ENCODE measurements at regions not wholly inside any gene's neighbourhood (a gene's known extent, or its start where the extent isn't known, plus 50 kb on each side); places are given as distances from the start of the nearest gene placed in this dataset.
A peak's percentile ranks its signal among the peaks of the same experiment; 100 is the strongest.

DNA sequence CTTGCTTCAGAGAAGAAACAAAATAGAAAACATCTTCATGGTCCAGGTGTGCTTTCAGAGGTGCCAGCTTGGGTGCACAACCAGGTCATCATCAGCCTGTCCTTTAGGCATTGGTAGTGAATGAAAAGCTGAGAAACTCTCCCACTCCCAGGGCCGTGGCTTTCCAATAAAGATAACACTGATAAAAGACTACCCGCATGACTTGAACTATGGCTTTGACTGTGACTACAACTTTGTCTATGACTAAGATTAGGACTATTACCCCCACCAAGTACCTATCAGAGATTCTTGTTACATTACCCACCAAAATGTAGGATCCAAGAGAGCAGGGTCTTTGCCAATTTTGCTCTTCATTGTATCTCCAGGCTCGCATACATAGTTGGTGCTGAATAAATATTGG, 115.2 kb downstream of the EDEM1 start:
- TF ChIP-seq, protein P1, sequence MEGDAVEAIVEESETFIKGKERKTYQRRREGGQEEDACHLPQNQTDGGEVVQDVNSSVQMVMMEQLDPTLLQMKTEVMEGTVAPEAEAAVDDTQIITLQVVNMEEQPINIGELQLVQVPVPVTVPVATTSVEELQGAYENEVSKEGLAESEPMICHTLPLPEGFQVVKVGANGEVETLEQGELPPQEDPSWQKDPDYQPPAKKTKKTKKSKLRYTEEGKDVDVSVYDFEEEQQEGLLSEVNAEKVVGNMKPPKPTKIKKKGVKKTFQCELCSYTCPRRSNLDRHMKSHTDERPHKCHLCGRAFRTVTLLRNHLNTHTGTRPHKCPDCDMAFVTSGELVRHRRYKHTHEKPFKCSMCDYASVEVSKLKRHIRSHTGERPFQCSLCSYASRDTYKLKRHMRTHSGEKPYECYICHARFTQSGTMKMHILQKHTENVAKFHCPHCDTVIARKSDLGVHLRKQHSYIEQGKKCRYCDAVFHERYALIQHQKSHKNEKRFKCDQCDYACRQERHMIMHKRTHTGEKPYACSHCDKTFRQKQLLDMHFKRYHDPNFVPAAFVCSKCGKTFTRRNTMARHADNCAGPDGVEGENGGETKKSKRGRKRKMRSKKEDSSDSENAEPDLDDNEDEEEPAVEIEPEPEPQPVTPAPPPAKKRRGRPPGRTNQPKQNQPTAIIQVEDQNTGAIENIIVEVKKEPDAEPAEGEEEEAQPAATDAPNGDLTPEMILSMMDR (IDR thresholded peaks at IDR 0.05; ENCODE audit: insufficient read depth, low read depth, low read length, missing control alignments): no peak
- DNase-seq (ENCODE audit: low read depth): no peak
- H3K4me3 ChIP-seq (ENCODE audit: low read depth, low read length): no peak overlapping the region

DNA sequence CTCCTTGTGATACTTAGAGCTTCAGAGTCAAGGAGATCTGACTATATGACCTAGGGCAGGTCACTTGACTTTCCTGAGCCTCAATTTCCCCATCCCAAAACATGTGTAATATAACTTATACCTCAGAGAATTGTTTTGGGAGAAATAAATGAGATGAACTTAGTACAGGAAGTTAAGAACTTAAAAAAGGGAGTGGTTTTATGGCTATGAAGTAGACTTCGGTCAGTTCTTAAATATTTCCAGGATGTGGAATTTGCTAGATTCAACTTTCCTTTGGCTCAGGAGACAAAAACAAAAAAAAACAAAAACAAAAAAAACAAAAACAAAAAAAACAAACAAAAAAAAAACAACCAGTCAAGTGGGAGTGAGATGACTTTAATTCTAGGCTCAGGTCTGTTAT, 116.7 kb downstream of the EDEM1 start:
- no peak overlapping the region for H3K4me3 ChIP-seq (ENCODE audit: low read depth, low read length)
- no peak for DNase-seq (ENCODE audit: low read depth)
- TF ChIP-seq, protein P1 (IDR thresholded peaks at IDR 0.05; ENCODE audit: insufficient read depth, low read depth, low read length, missing control alignments): no peak

DNA sequence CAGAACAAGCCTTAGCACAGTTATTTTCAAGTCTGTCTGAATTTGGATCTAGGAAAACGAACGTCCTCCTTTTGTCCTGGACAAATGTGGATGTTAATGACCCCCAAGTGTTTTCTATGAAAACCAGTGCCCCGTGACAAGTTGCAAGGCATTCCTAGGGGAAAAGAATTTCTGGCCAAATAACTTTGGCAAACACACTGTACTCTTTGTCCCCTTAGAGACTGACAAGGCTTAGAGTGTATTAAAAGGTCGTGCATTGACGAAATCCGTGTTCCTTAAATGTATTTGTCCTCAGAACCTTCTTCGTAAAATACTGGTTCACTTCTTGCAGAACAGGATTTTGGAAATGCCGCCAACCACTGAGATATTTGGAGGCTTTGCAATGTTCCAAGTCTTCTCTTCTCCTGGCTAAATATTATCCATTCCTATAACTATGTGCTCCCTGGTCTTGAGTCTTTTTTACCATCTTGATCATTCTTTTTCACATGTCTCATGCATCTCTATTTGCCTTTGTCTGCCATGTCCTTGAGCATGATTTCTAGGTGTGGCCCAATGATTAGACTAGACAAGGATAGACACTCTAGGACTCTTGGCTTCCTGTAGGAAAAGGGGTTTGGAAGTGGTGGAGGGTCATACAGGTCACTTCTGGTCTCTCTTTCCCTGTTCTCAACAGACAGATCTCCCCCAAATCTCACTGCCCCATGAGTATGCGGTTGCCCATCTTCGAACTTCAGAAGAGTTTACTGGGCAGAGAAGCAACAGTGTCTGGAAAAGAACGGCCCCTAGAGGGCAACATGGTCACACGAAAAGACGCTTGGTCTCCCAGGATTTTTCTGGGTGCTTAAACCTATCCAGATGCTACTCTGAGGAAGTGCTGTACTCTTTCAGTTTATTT, 117.5 kb downstream of the EDEM1 start:
- TF ChIP-seq, protein P1 (IDR thresholded peaks at IDR 0.05; ENCODE audit: insufficient read depth, low read depth, low read length, missing control alignments): peak; percentile 70
- peak; percentile 74 for DNase-seq (ENCODE audit: low read depth)
- H3K4me3 ChIP-seq (ENCODE audit: low read depth, low read length): no peak overlapping the region

- TF ChIP-seq, protein P1 (IDR thresholded peaks at IDR 0.05; ENCODE audit: insufficient read depth, low read depth, low read length, missing control alignments): no peak
- DNase-seq (ENCODE audit: low read depth): no peak
- no peak overlapping the region for H3K4me3 ChIP-seq (ENCODE audit: low read depth, low read length)
Measured at GRCh38 chr3:5305684-5305989, 118.1 kb downstream of the EDEM1 start.

DNA sequence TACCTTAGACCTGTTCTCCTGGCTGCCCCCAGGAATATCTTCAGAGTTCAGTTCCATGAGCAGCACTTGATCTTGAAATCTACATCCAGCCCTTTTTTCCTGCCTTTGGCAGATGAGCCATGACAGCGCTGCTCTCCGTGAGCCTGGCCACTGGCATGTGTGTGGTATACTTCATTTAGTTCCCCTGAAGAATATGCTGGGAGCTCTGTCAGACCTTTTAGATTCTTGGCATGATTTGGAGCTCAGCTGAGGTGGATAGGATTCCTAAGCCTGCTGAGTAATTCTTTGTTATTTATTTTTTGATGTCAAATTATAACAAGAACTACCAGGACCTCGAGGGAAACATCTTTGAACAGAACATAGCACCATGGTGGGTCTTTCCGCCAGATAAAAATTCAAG, 121.7 kb downstream of the EDEM1 start:
- no peak overlapping the region for H3K4me3 ChIP-seq (ENCODE audit: low read depth, low read length)
- no peak for DNase-seq (ENCODE audit: low read depth)
- TF ChIP-seq, protein P1 (IDR thresholded peaks at IDR 0.05; ENCODE audit: insufficient read depth, low read depth, low read length, missing control alignments): no peak

- no peak overlapping the region for H3K4me3 ChIP-seq (ENCODE audit: low read depth, low read length)
- TF ChIP-seq, protein P1 (IDR thresholded peaks at IDR 0.05; ENCODE audit: insufficient read depth, low read depth, low read length, missing control alignments): no peak
- no peak for DNase-seq (ENCODE audit: low read depth)
Measured at GRCh38 chr3:5309602-5310001, 122.1 kb downstream of the EDEM1 start.

GRCh38 chr3:5310509-5310908, 123.0 kb downstream of the EDEM1 start:
- no peak for DNase-seq (ENCODE audit: low read depth)
- H3K4me3 ChIP-seq (ENCODE audit: low read depth, low read length): no peak overlapping the region
- TF ChIP-seq, protein P1 (IDR thresholded peaks at IDR 0.05; ENCODE audit: insufficient read depth, low read depth, low read length, missing control alignments): no peak
